HEK293 (cell line): ENCODE measurements at regions not wholly inside any gene's neighbourhood (a gene's known extent, or its start where the extent isn't known, plus 50 kb on each side); places are given as distances from the start of the nearest gene placed in this dataset.
"Not testable (repeated sequence)": the region's sequence is repeated elsewhere in the genome, so short reads cannot be mapped to it uniquely, and the experiment has no call there.

Experiments
- CTCF ChIA-PET: fragments of 350-600 bp; formaldehyde crosslinking; extraction: SDS; loops from one replicate; lab custom pipeline; 2021; ENCODE audit warnings: antibody characterized with exemption; lab: Yijun Ruan, JAX
- POLR2A ChIA-PET: fragments of 300-600 bp; formaldehyde crosslinking; extraction: SDS; loops from one replicate; lab custom pipeline; 2020; ENCODE audit warnings: antibody characterized with exemption, inconsistent platforms; lab: Yijun Ruan, JAX
- H3K27ac ChIP-seq: fragments of 200-500 bp; sonication (Bioruptor generic); 2 replicates; pipeline ENCODE4 v1.5.1; 2014; ENCODE audit warnings: low read depth, low read length, control low read depth, inconsistent platforms; ENCODE audit errors: extremely low read depth
- H3K36me3 ChIP-seq, 2 experiments: fragments of 200-500 bp in 1 of 2; sonication (Bioruptor generic) in 1 of 2; 1 replicate in 1 of 2; 2 replicates in 1 of 2; pipeline ENCODE4 v1.5.1; 2014 to 2017; ENCODE audit warnings: inconsistent platforms in 2 of 2, low read length in 2 of 2; ENCODE audit not compliant: control insufficient read depth in 2 of 2, insufficient read depth in 1 of 2
- H3K4me1 ChIP-seq: fragments of 200-500 bp; sonication (Bioruptor generic); 2 replicates; pipeline ENCODE4 v1.5.1; 2014; ENCODE audit warnings: mild to moderate bottlenecking, low read length, inconsistent platforms; ENCODE audit not compliant: control insufficient read depth, insufficient read depth
- H3K4me3 ChIP-seq: 2 replicates; pipeline ENCODE4 v1.5.1; 2011; ENCODE audit warnings: low read depth, mild to moderate bottlenecking, control low read depth, low read length, moderate library complexity
- H3K9me3 ChIP-seq: fragments of 200-500 bp; sonication (Bioruptor generic); 2 replicates; pipeline ENCODE4 v1.5.1; 2014; ENCODE audit warnings: low read depth, low read length, inconsistent platforms; ENCODE audit not compliant: control insufficient read depth, insufficient read depth
- GFI1B ChIP-seq: fragments of 450-650 bp; formaldehyde crosslinking; IDR thresholded peaks from 2 replicates; pipeline ENCODE4 v1.5.1; 2016; ENCODE audit warnings: missing biosample characterization, missing genetic modification characterization
- GLI4 ChIP-seq: fragments of 450-650 bp; formaldehyde crosslinking; IDR thresholded peaks from 2 replicates; pipeline ENCODE4 v1.5.1; 2016; ENCODE audit warnings: missing biosample characterization, missing genetic modification characterization
- GLIS2 ChIP-seq: fragments of 450-650 bp; formaldehyde crosslinking; IDR thresholded peaks from 2 replicates; pipeline ENCODE4 v1.5.1; 2016; ENCODE audit warnings: missing biosample characterization, missing genetic modification characterization
- IKZF3 ChIP-seq: fragments of 450-650 bp; IDR thresholded peaks from 2 replicates; pipeline ENCODE4 v1.5.0; 2018; ENCODE audit warnings: missing biosample characterization, mild to moderate bottlenecking, missing genetic modification characterization, moderate library complexity
- MYNN ChIP-seq: fragments of 450-650 bp; formaldehyde crosslinking; IDR thresholded peaks from 2 replicates; pipeline ENCODE4 v1.5.1; 2016; ENCODE audit warnings: missing biosample characterization, missing genetic modification characterization, borderline replicate concordance
- PATZ1 ChIP-seq: fragments of 450-650 bp; formaldehyde crosslinking; IDR thresholded peaks from 2 replicates; pipeline ENCODE4 v1.5.1; 2016; ENCODE audit warnings: missing biosample characterization, missing genetic modification characterization
- PRDM1 ChIP-seq: fragments of 450-650 bp; formaldehyde crosslinking; IDR thresholded peaks from 2 replicates; pipeline ENCODE4; 2016; ENCODE audit warnings: missing biosample characterization, missing genetic modification characterization
- ZFP41 ChIP-seq: fragments of 450-650 bp; formaldehyde crosslinking; IDR thresholded peaks from 2 replicates; pipeline ENCODE4 v1.5.1; 2016; ENCODE audit warnings: missing biosample characterization, missing genetic modification characterization, borderline replicate concordance
- ZIC2 ChIP-seq: fragments of 450-650 bp; formaldehyde crosslinking; IDR thresholded peaks from 2 replicates; pipeline ENCODE4 v1.5.1; 2016; ENCODE audit warnings: missing biosample characterization, missing genetic modification characterization
- ZNF10 ChIP-seq: fragments of 450-650 bp; formaldehyde crosslinking; IDR thresholded peaks from 2 replicates; pipeline ENCODE4 v1.5.1; 2017; ENCODE audit warnings: missing biosample characterization, missing genetic modification characterization
- ZNF175 ChIP-seq: fragments of 450-650 bp; formaldehyde crosslinking; IDR thresholded peaks from 2 replicates; pipeline ENCODE4 v1.5.1; 2016; ENCODE audit warnings: missing biosample characterization, missing genetic modification characterization
- ZNF2 ChIP-seq: fragments of 450-650 bp; formaldehyde crosslinking; IDR thresholded peaks from 2 replicates; pipeline ENCODE4 v1.5.1; 2016; ENCODE audit warnings: missing biosample characterization, missing genetic modification characterization
- ZNF211 ChIP-seq: fragments of 450-650 bp; formaldehyde crosslinking; IDR thresholded peaks from 2 replicates; pipeline ENCODE4 v1.5.1; 2016; ENCODE audit warnings: low read depth, missing biosample characterization, missing genetic modification characterization
- ZNF214 ChIP-seq: fragments of 450-650 bp; formaldehyde crosslinking; IDR thresholded peaks from 2 replicates; pipeline ENCODE4 v1.5.1; 2017; ENCODE audit warnings: missing biosample characterization, mild to moderate bottlenecking, missing genetic modification characterization, borderline replicate concordance
- ZNF335 ChIP-seq: fragments of 450-650 bp; formaldehyde crosslinking; conservative IDR thresholded peaks from 2 replicates; pipeline ENCODE4 v1.5.1; 2016; ENCODE audit warnings: missing biosample characterization, missing genetic modification characterization
- ZNF354C ChIP-seq: fragments of 450-650 bp; formaldehyde crosslinking; IDR thresholded peaks from 2 replicates; pipeline ENCODE4 v1.5.1; 2016; ENCODE audit warnings: missing biosample characterization, missing genetic modification characterization, low read depth, borderline replicate concordance
- ZNF391 ChIP-seq: fragments of 450-650 bp; formaldehyde crosslinking; IDR thresholded peaks from 2 replicates; pipeline ENCODE4 v1.5.1; 2016; ENCODE audit warnings: low read depth, missing biosample characterization, missing genetic modification characterization, borderline replicate concordance
- ZNF398 ChIP-seq: fragments of 450-650 bp; formaldehyde crosslinking; IDR thresholded peaks from 2 replicates; pipeline ENCODE4 v1.5.1; 2017; ENCODE audit warnings: missing biosample characterization, missing genetic modification characterization
- ZNF423 ChIP-seq: fragments of 450-650 bp; formaldehyde crosslinking; IDR thresholded peaks from 2 replicates; pipeline ENCODE4 v1.5.1; 2016; ENCODE audit warnings: missing biosample characterization, missing genetic modification characterization
- ZNF488 ChIP-seq: fragments of 450-650 bp; formaldehyde crosslinking; IDR thresholded peaks from 2 replicates; pipeline ENCODE4 v1.5.1; 2016; ENCODE audit warnings: missing biosample characterization, missing genetic modification characterization
- ZNF510 ChIP-seq: fragments of 450-650 bp; formaldehyde crosslinking; IDR thresholded peaks from 2 replicates; pipeline ENCODE4 v1.5.1; 2018; ENCODE audit warnings: mild to moderate bottlenecking, missing genetic modification characterization, missing biosample characterization; ENCODE audit not compliant: insufficient replicate concordance
- ZNF530 ChIP-seq: fragments of 450-650 bp; formaldehyde crosslinking; IDR thresholded peaks from 2 replicates; pipeline ENCODE4 v1.5.1; 2016; ENCODE audit warnings: low read depth, missing biosample characterization, missing genetic modification characterization
- ZNF560 ChIP-seq: fragments of 450-650 bp; formaldehyde crosslinking; IDR thresholded peaks from 2 replicates; pipeline ENCODE4 v1.5.1; 2017; ENCODE audit warnings: missing biosample characterization, missing genetic modification characterization, borderline replicate concordance
- ZNF610 ChIP-seq: fragments of 450-650 bp; formaldehyde crosslinking; IDR thresholded peaks from 2 replicates; pipeline ENCODE4 v1.5.1; 2016; ENCODE audit warnings: missing biosample characterization, missing genetic modification characterization, borderline replicate concordance
- ZNF623 ChIP-seq: fragments of 450-650 bp; formaldehyde crosslinking; IDR thresholded peaks from 2 replicates; pipeline ENCODE4 v1.5.1; 2016; ENCODE audit warnings: missing biosample characterization, missing genetic modification characterization
- ZNF785 ChIP-seq: fragments of 450-650 bp; formaldehyde crosslinking; IDR thresholded peaks from 2 replicates; pipeline ENCODE4 v1.5.1; 2016; ENCODE audit warnings: missing biosample characterization, missing genetic modification characterization
- ZNF837 ChIP-seq: fragments of 450-650 bp; formaldehyde crosslinking; IDR thresholded peaks from 2 replicates; pipeline ENCODE4 v1.5.1; 2016; ENCODE audit warnings: missing biosample characterization, missing genetic modification characterization

GRCh38 chr9:42388846-42389245, 205.4 kb downstream of the SPATA31A6 start:
- Histone ChIP-seq H3K9me3 (no peaks in the 10 kb centered on the region), H3K36me3 (no peaks in the 10 kb centered on the region), H3K4me1 (no peaks in the 10 kb centered on the region), H3K27ac (no peak overlapping the region), H3K4me3 (no peak overlapping the region)
- CTCF ChIA-PET: no interaction called here
- POLR2A ChIA-PET: no interaction called here
- TF ChIP-seq ZNF510 (tag by site-specific recombination) (no peak), ZIC2 (tag by site-specific recombination) (no peak), ZNF2 (tag by site-specific recombination) (no peak), GFI1B (no peak), ZNF211 (no peak), ZNF560 (tag by site-specific recombination) (no peak), ZNF423 (no peak), ZNF175 (tag by site-specific recombination) (no peak), ZFP41 (tag by site-specific recombination) (no peak), ZNF488 (tag by site-specific recombination) (no peak), GLIS2 (tag by site-specific recombination) (no peak), ZNF391 (tag by site-specific recombination) (no peak), ZNF10 (tag by site-specific recombination) (no peak), GLI4 (tag by site-specific recombination) (no peak), IKZF3 (no peak), ZNF214 (no peak), PRDM1 (no peak)

GRCh38 chr9:42392773-42393455, 209.5 kb downstream of the SPATA31A6 start:
- POLR2A ChIA-PET, CTCF ChIA-PET, H3K4me3 ChIP-seq, H3K4me1 ChIP-seq, H3K27ac ChIP-seq, H3K36me3 ChIP-seq, H3K9me3 ChIP-seq: not testable (repeated sequence)

- ChIA-PET CTCF (no interaction called here), POLR2A (no interaction called here)
- no peaks in the 10 kb centered on the region for H3K36me3 ChIP-seq
- TF ChIP-seq ZNF785 (tag by site-specific recombination) (no peak), ZNF623 (tag by site-specific recombination) (no peak), ZNF610 (tag by site-specific recombination) (no peak), PATZ1 (tag by site-specific recombination) (no peak), ZNF354C (tag by site-specific recombination) (no peak), ZNF530 (no peak), ZNF398 (tag by site-specific recombination) (no peak), MYNN (tag by site-specific recombination) (no peak), ZNF335 (no peak), ZNF837 (tag by site-specific recombination) (no peak)
- no peak overlapping the region for H3K4me3 ChIP-seq
- H3K27ac ChIP-seq: no peak overlapping the region
- no peaks in the 10 kb centered on the region for H3K4me1 ChIP-seq
- H3K9me3 ChIP-seq: no peaks in the 10 kb centered on the region
Measured at GRCh38 chr9:42396318-42396717, 212.9 kb downstream of the SPATA31A6 start.

- not testable (repeated sequence) for H3K4me3 ChIP-seq
Measured at GRCh38 chr9:42397336-42397735, 213.9 kb downstream of the SPATA31A6 start.

More at GRCh38 chr9:42397336-42397735, 213.9 kb downstream of the SPATA31A6 start:
- POLR2A ChIA-PET, CTCF ChIA-PET, H3K4me1 ChIP-seq, H3K9me3 ChIP-seq, H3K36me3 ChIP-seq, H3K27ac ChIP-seq: not testable (repeated sequence)
